ENCODE measurements at regions not wholly inside any gene's neighbourhood (a gene's known extent, or its start where the extent isn't known, plus 50 kb on each side); places are given as distances from the start of the nearest gene placed in this dataset.

GRCh38 chr13:50379584-50379983 lies 364.3 kb downstream of the KCNRG start:
- no peak overlapping the region for H3K4me3 ChIP-seq (ENCODE audit: low read depth, low read length)
- TF ChIP-seq CTCF (IDR thresholded peaks at IDR 0.05; ENCODE audit: borderline replicate concordance, insufficient read depth, low read depth, low read length), result no peak

GRCh38 chr13:50380905-50381304 lies 365.7 kb downstream of the KCNRG start:
- H3K4me3 ChIP-seq (ENCODE audit: low read depth, low read length), result no peak overlapping the region
- no peak for TF ChIP-seq CTCF (IDR thresholded peaks at IDR 0.05; ENCODE audit: borderline replicate concordance, insufficient read depth, low read depth, low read length)

- no peak for TF ChIP-seq CTCF (IDR thresholded peaks at IDR 0.05; ENCODE audit: borderline replicate concordance, insufficient read depth, low read depth, low read length)
- no peak overlapping the region for H3K4me3 ChIP-seq (ENCODE audit: low read depth, low read length)
These were observed 367.3 kb downstream of the KCNRG start for GRCh38 chr13:50382511-50382910.

- no peak for TF ChIP-seq CTCF (IDR thresholded peaks at IDR 0.05; ENCODE audit: borderline replicate concordance, insufficient read depth, low read depth, low read length)
- no peak overlapping the region for H3K4me3 ChIP-seq (ENCODE audit: low read depth, low read length)
These were observed 367.7 kb downstream of the KCNRG start for GRCh38 chr13:50382951-50383350.

- no peak for TF ChIP-seq CTCF (IDR thresholded peaks at IDR 0.05; ENCODE audit: borderline replicate concordance, insufficient read depth, low read depth, low read length)
- H3K4me3 ChIP-seq (ENCODE audit: low read depth, low read length), result no peak overlapping the region
These were observed 369.5 kb downstream of the KCNRG start for GRCh38 chr13:50384724-50385123.

GRCh38 chr13:50386541-50387050 lies 371.4 kb downstream of the KCNRG start:
- TF ChIP-seq CTCF (IDR thresholded peaks at IDR 0.05; ENCODE audit: borderline replicate concordance, insufficient read depth, low read depth, low read length), result no peak
- H3K4me3 ChIP-seq (ENCODE audit: low read depth, low read length), result no peak overlapping the region

- no peak overlapping the region for H3K4me3 ChIP-seq (ENCODE audit: low read depth, low read length)
- TF ChIP-seq CTCF (IDR thresholded peaks at IDR 0.05; ENCODE audit: borderline replicate concordance, insufficient read depth, low read depth, low read length), result 0 out of 2 replicates have a peak, but pooled peaks have one; percentile 22
These were observed 371.9 kb downstream of the KCNRG start for GRCh38 chr13:50387051-50387581.
